Activated naive CD8-positive, alpha-beta T cell treated with anti-CD3 and anti-CD28 coated beads, Interleukin-2, amount 50 U/mL, for 24 hours (primary cell): ENCODE measurements at regions not wholly inside any gene's neighbourhood (a gene's known extent, or its start where the extent isn't known, plus 50 kb on each side); places are given as distances from the start of the nearest gene placed in this dataset.
"Not testable (repeated sequence)": the region's sequence is repeated elsewhere in the genome, so short reads cannot be mapped to it uniquely, and the experiment has no call there.

Experiments used
- ATAC-seq: fragments of 150-1000 bp; cut with Tn5 transposase; one replicate; pipeline ENCODE4 v1.10.0; 2021
- DNase-seq: peaks from one replicate; pipeline ENCODE4 v3.0.0; 2021
- H3K27ac Mint-ChIP-seq: one replicate; pipeline ENCODE4 v1.8.0; 2021; ENCODE audit warnings: mild to moderate bottlenecking, mixed read lengths
- H3K27me3 Mint-ChIP-seq: one replicate; pipeline ENCODE4 v1.8.0; 2021; ENCODE audit warnings: mixed read lengths
- H3K36me3 Mint-ChIP-seq: one replicate; pipeline ENCODE4 v1.8.0; 2021; ENCODE audit warnings: low read depth, mixed read lengths
- H3K4me1 Mint-ChIP-seq: one replicate; pipeline ENCODE4 v1.8.0; 2021; ENCODE audit warnings: mixed read lengths
- H3K4me3 Mint-ChIP-seq: one replicate; pipeline ENCODE4 v1.8.0; 2021; ENCODE audit warnings: mild to moderate bottlenecking, moderate library complexity, mixed read lengths
- H3K9me3 Mint-ChIP-seq: one replicate; pipeline ENCODE4 v1.8.0; 2021; ENCODE audit warnings: mixed read lengths

DNA sequence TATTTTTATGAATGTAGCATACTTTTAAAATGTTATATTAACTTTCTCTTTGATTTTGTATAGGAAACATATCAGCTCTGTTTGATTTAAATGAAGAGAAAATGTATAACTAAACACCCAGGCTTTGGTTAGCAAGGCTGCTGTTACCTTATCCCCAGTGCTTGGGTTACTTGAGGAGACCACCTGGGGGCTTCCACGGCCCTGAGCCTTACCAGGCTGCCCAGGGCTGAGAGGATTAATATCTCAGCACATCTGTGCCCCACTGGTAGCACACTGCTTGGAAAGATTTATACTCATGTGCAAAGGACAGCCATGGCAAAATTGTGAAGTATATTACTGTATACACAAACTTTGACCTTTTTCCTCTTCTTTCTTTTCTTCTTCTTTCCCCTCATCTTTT, 752.9 kb downstream of the RAPGEF2 start:
- no peak overlapping the region for H3K27ac Mint-ChIP-seq
- no peaks in the 10 kb centered on the region for H3K27me3 Mint-ChIP-seq
- ATAC-seq (no peak), DNase-seq (no peak)
- H3K4me3 Mint-ChIP-seq = no peak overlapping the region
- no peaks in the 10 kb centered on the region for H3K9me3 Mint-ChIP-seq
- H3K4me1 Mint-ChIP-seq = no peaks in the 10 kb centered on the region
- no peaks in the 10 kb centered on the region for H3K36me3 Mint-ChIP-seq

DNA sequence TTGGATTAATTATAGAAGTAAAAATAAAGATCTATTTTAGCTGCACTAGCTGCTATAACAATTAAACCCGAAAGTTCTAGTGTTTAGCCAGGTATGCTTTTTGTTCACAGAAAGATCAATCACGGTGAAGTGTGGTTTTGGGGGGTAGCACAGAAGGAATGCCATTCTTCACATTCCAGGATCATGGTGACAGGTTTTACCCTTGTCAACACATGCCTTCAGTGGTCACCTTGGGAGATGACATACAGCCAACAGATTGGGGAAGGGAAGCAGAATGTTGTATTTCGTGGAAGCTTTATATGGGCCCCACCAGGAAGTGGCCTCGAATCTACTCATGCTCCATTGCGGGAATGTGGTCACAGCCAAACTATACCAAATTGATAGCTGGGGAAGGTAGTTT, 753.6 kb downstream of the RAPGEF2 start:
- Mint-ChIP-seq H3K9me3 (no peaks in the 10 kb centered on the region), H3K4me3 (no peak overlapping the region), H3K36me3 (no peaks in the 10 kb centered on the region), H3K4me1 (no peaks in the 10 kb centered on the region), H3K27ac (no peak overlapping the region), H3K27me3 (no peaks in the 10 kb centered on the region)
- DNase-seq = no peak
- no peak for ATAC-seq

- DNase-seq (no peak), ATAC-seq (no peak)
- Mint-ChIP-seq H3K4me3 (no peak overlapping the region), H3K27ac (no peak overlapping the region), H3K4me1 (no peaks in the 10 kb centered on the region), H3K27me3 (no peaks in the 10 kb centered on the region), H3K36me3 (no peaks in the 10 kb centered on the region), H3K9me3 (no peaks in the 10 kb centered on the region)
These were observed 756.8 kb downstream of the RAPGEF2 start for GRCh38 chr4:159859656-159860148.

GRCh38 chr4:159860945-159861344, 758.1 kb downstream of the RAPGEF2 start:
- ATAC-seq = no peak
- H3K9me3 Mint-ChIP-seq = no peaks in the 10 kb centered on the region
- H3K4me3 Mint-ChIP-seq = no peak overlapping the region
- no peaks in the 10 kb centered on the region for H3K27me3 Mint-ChIP-seq
- H3K27ac Mint-ChIP-seq = no peak overlapping the region
- no peak for DNase-seq
- no peaks in the 10 kb centered on the region for H3K4me1 Mint-ChIP-seq
- H3K36me3 Mint-ChIP-seq = no peaks in the 10 kb centered on the region

DNA sequence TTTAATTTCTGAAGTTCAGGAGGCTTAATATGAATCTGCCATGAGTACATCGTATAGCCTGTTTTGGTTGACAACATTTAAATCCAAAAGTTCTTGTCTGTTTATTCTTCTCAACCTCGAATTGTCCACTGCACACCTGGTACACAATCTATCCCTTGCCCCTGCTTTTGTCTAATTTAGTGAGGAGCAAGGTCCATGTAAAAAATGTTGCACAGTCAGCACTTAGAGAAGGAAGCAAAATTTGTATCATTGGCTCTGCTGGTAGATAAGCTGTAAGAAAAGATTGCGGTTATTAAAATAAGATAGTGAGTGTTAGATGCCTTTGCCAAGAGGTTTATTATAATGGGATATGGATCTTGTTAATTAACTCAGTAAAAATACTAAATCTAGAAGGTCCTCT, 761.5 kb downstream of the RAPGEF2 start:
- no peak for DNase-seq
- Mint-ChIP-seq H3K4me3 (no peak overlapping the region), H3K36me3 (no peaks in the 10 kb centered on the region), H3K27me3 (no peaks in the 10 kb centered on the region), H3K27ac (no peak overlapping the region), H3K9me3 (no peaks in the 10 kb centered on the region), H3K4me1 (no peaks in the 10 kb centered on the region)
- ATAC-seq = no peak

DNA sequence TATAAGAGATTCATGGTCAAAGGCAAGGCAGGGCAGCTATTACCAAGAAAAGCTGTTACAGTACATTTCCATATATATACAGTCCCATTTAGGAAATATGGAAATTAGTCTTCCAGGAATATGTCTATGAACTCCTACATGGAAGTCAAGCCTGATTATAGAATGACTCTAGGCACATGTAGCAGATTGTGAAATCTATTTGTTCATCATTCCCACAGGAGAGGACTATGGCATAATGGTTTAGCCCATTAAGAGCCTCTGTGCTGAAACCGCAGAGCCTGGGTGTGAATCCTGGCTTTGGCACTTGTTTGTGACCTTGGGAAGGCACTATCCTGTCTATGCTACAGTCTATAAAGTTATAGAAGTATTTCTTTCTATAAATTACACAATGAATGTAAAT, 764.8 kb downstream of the RAPGEF2 start:
- no peak for ATAC-seq
- Mint-ChIP-seq H3K27ac (no peak overlapping the region), H3K4me1 (no peaks in the 10 kb centered on the region), H3K4me3 (no peak overlapping the region), H3K27me3 (no peaks in the 10 kb centered on the region), H3K36me3 (no peaks in the 10 kb centered on the region), H3K9me3 (no peaks in the 10 kb centered on the region)
- DNase-seq = no peak

DNA sequence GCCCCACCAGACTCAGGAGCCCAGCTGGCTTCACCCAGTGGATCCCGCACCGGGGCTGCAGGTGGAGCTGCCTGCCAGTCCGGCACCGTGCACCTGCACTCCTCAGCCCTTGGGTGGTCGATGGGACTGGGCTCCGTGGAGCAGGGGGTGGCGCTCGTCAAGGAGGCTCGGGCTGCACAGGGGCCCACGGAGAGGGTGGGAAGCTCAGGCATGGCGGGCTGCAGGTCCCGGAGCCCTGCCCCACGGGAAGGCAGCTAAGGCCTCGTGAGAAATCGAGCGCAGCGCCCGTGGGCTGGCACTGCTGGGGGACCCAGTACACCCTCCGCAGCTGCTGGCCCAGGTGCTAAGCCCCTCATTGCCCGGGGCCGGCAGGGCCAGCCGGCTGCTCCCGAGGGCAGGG, 766.1 kb downstream of the RAPGEF2 start:
- H3K27me3 Mint-ChIP-seq, H3K4me3 Mint-ChIP-seq: not testable (repeated sequence)

GRCh38 chr4:159871141-159871540, 768.3 kb downstream of the RAPGEF2 start:
- Mint-ChIP-seq H3K4me1 (no peaks in the 10 kb centered on the region), H3K27me3 (no peaks in the 10 kb centered on the region), H3K36me3 (no peaks in the 10 kb centered on the region), H3K27ac (no peak overlapping the region), H3K9me3 (peaks cover 7% of the 10 kb centered on the region), H3K4me3 (no peak overlapping the region)
- ATAC-seq (no peak), DNase-seq (no peak)

More for the DNA sequence above, 766.1 kb downstream of the RAPGEF2 start:
- not testable (repeated sequence) for DNase-seq, H3K36me3 Mint-ChIP-seq, H3K9me3 Mint-ChIP-seq, H3K4me1 Mint-ChIP-seq, ATAC-seq, H3K27ac Mint-ChIP-seq

GRCh38 chr4:159881158-159881557, 778.3 kb downstream of the RAPGEF2 start:
- no peak overlapping the region for H3K4me3 Mint-ChIP-seq
- H3K27me3 Mint-ChIP-seq = no peaks in the 10 kb centered on the region

DNA sequence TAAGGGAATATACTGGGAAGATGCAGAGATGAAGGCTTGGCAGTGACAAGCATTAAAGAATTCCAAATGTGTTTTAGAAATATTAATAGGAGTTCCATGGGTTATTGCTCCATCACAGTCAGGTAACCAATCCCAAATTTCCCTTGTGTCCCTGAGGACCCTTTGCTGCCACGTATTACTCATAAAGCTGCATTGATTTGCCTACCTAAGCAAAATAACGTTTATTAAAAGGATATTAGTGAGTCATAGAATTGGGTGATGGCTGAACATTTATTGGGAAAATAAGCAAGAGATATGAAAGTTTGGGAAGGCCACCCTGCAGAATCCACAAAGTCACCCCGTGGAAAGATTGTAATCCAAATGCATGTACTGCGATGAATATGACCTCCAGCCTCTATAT, 782.1 kb downstream of the RAPGEF2 start:
- ATAC-seq = no peak
- Mint-ChIP-seq H3K27me3 (no peaks in the 10 kb centered on the region), H3K36me3 (no peaks in the 10 kb centered on the region), H3K9me3 (peaks cover 8% of the 10 kb centered on the region), H3K4me1 (no peaks in the 10 kb centered on the region), H3K4me3 (no peak overlapping the region), H3K27ac (no peak overlapping the region)
- DNase-seq = no peak

More at GRCh38 chr4:159881158-159881557, 778.3 kb downstream of the RAPGEF2 start:
- H3K4me1 Mint-ChIP-seq = no peaks in the 10 kb centered on the region
- no peak for DNase-seq
- no peaks in the 10 kb centered on the region for H3K36me3 Mint-ChIP-seq
- no peaks in the 10 kb centered on the region for H3K9me3 Mint-ChIP-seq
- H3K27ac Mint-ChIP-seq = no peak overlapping the region
- no peak for ATAC-seq

DNA sequence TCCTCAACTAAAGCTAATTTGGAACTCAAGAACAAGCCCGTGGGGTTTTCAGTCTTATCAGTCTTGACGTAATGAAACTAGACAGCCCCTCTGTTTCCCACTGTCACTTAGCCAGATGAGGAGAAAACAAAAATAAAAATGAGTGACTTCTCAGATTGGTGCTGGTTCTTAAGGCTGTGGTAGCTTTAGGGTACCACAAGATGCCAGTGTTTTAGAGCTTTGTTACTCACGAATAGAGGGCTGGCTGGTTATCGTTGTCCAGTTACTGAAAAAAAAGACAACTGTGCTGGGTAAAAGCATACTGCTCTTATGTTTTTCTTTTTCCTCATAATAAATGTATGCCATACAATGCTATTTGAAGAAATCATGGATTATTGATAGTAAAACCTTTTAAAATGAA, 796.7 kb downstream of the RAPGEF2 start:
- DNase-seq = no peak
- ATAC-seq = no peak
- no peaks in the 10 kb centered on the region for H3K36me3 Mint-ChIP-seq
- no peaks in the 10 kb centered on the region for H3K4me1 Mint-ChIP-seq
- no peak overlapping the region for H3K27ac Mint-ChIP-seq
- no peak overlapping the region for H3K4me3 Mint-ChIP-seq
- H3K9me3 Mint-ChIP-seq = peaks cover 9% of the 10 kb centered on the region
- H3K27me3 Mint-ChIP-seq = no peaks in the 10 kb centered on the region

GRCh38 chr4:159900562-159900961, 797.7 kb downstream of the RAPGEF2 start:
- ATAC-seq (no peak), DNase-seq (no peak)
- Mint-ChIP-seq H3K4me3 (no peak overlapping the region), H3K27me3 (no peaks in the 10 kb centered on the region), H3K27ac (no peak overlapping the region), H3K4me1 (no peaks in the 10 kb centered on the region), H3K9me3 (peaks cover 9% of the 10 kb centered on the region), H3K36me3 (no peaks in the 10 kb centered on the region)

DNA sequence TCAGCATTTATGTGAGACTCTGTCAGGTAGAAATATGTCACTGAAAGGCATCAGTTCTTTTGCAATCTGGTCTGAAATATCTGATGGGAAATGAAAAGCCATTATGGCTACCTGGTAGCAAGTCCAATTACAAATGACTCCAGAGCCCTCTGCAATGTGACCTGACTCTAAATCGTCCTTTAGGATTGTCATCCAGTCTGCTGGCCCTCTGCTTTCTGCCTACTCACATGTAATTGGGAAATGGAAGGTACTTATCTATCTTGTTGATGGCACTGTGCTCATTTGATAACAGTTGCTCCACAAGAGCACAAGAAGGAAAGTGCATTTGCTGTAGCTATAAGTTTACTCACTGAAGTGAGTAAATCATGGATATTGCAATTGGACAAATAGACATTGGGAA, 799.8 kb downstream of the RAPGEF2 start:
- Mint-ChIP-seq H3K4me3 (no peak overlapping the region), H3K4me1 (no peaks in the 10 kb centered on the region)

DNA sequence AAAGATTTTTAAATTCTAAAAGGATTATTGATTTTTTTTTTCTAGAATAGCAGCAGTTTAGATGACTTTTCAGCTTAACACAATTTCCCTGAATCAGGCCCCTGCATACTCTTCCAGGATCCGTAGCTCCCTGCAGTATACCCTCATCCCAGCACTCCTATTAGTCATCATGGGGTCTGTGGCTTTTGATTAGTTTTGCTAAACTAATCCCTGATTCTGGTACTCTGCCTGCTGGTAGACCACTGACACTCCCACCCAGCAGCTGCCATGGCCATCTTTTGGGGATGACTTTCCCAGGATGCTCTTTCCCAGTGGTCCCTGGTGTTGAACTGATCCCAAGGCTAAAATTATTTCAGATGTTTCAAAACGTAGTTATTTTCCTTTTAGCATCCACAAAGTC, 802.0 kb downstream of the RAPGEF2 start:
- H3K36me3 Mint-ChIP-seq = no peaks in the 10 kb centered on the region
- H3K9me3 Mint-ChIP-seq = no peaks in the 10 kb centered on the region
- DNase-seq (no peak), ATAC-seq (no peak)
- H3K27ac Mint-ChIP-seq = no peak overlapping the region
- H3K4me3 Mint-ChIP-seq = no peak overlapping the region
- H3K27me3 Mint-ChIP-seq = peaks cover 2% of the 10 kb centered on the region
- no peaks in the 10 kb centered on the region for H3K4me1 Mint-ChIP-seq

More for the DNA sequence above, 799.8 kb downstream of the RAPGEF2 start:
- Mint-ChIP-seq H3K36me3 (no peaks in the 10 kb centered on the region), H3K27me3 (peaks cover 2% of the 10 kb centered on the region), H3K27ac (no peak overlapping the region), H3K9me3 (peaks cover 2% of the 10 kb centered on the region)
- DNase-seq = no peak
- no peak for ATAC-seq

- H3K27me3 Mint-ChIP-seq = peaks cover 2% of the 10 kb centered on the region
- no peaks in the 10 kb centered on the region for H3K36me3 Mint-ChIP-seq
- peaks cover 5% of the 10 kb centered on the region for H3K9me3 Mint-ChIP-seq
- no peaks in the 10 kb centered on the region for H3K4me1 Mint-ChIP-seq
- H3K4me3 Mint-ChIP-seq = no peak overlapping the region
- H3K27ac Mint-ChIP-seq = no peak overlapping the region
- ATAC-seq (no peak), DNase-seq (no peak)
These were observed 803.2 kb downstream of the RAPGEF2 start for GRCh38 chr4:159906051-159906450.

GRCh38 chr4:159906517-159906916, 803.6 kb downstream of the RAPGEF2 start:
- peaks cover 5% of the 10 kb centered on the region for H3K9me3 Mint-ChIP-seq
- ATAC-seq = no peak

More at GRCh38 chr4:159906517-159906916, 803.6 kb downstream of the RAPGEF2 start:
- DNase-seq = no peak
- no peaks in the 10 kb centered on the region for H3K36me3 Mint-ChIP-seq
- no peaks in the 10 kb centered on the region for H3K4me1 Mint-ChIP-seq
- no peak overlapping the region for H3K4me3 Mint-ChIP-seq
- H3K27me3 Mint-ChIP-seq = peaks cover 2% of the 10 kb centered on the region
- H3K27ac Mint-ChIP-seq = no peak overlapping the region
